ENCODE measurements at regions not wholly inside any gene's neighbourhood (a gene's known extent, or its start where the extent isn't known, plus 50 kb on each side); places are given as distances from the start of the nearest gene placed in this dataset.

GRCh38 chr7:124577256-124577655, 188.3 kb downstream of the GPR37 start:
- FAIRE-seq = no peak

GRCh38 chr7:124575176-124575575, 190.4 kb downstream of the GPR37 start:
- Histone ChIP-seq H3K4me3 (no peak overlapping the region), H3K36me3 (no peaks in the 10 kb centered on the region), H3K9me3 (no peaks in the 10 kb centered on the region), H3K4me1 (no peaks in the 10 kb centered on the region), H3K27ac (no peak overlapping the region), H3K27me3 (no peaks in the 10 kb centered on the region)
- TF ChIP-seq CTCF (IDR thresholded peaks at IDR 0.05) = no peak
- no peak for FAIRE-seq
- DNase-seq = no peak
- intact Hi-C loops (cut with DNase I) = no loop called here
- ATAC-seq = no peak
- WGBS, 2 donors = 73 to 76% methylated on average over 3 of the region's 3 CpGs

More at GRCh38 chr7:124577256-124577655, 188.3 kb downstream of the GPR37 start:
- no peak for TF ChIP-seq CTCF (IDR thresholded peaks at IDR 0.05)
- no peak overlapping the region for H3K27ac ChIP-seq
- ATAC-seq = no peak
- intact Hi-C loops (cut with DNase I) = no loop called here
- 52 to 54% methylated on average over 2 of the region's 2 CpGs for WGBS, 2 donors
- H3K36me3 ChIP-seq = no peaks in the 10 kb centered on the region
- H3K9me3 ChIP-seq = no peaks in the 10 kb centered on the region
- no peaks in the 10 kb centered on the region for H3K4me1 ChIP-seq
- no peaks in the 10 kb centered on the region for H3K27me3 ChIP-seq
- H3K4me3 ChIP-seq = no peak overlapping the region
- DNase-seq = no peak

GRCh38 chr7:124570558-124570957, 195.0 kb downstream of the GPR37 start:
- 67 to 83% methylated on average over 2 of the region's 2 CpGs for WGBS, 2 donors
- Histone ChIP-seq H3K4me3 (no peak overlapping the region), H3K27ac (no peak overlapping the region), H3K36me3 (no peaks in the 10 kb centered on the region), H3K27me3 (no peaks in the 10 kb centered on the region), H3K9me3 (no peaks in the 10 kb centered on the region), H3K4me1 (no peaks in the 10 kb centered on the region)
- no peak for TF ChIP-seq CTCF (IDR thresholded peaks at IDR 0.05)
- ATAC-seq (no peak), FAIRE-seq (no peak), DNase-seq (no peak)
- intact Hi-C loops (cut with DNase I) = no loop called here

- DNase-seq (peak in 3 of 6 donors; percentile 5 to 19 (median 13)), FAIRE-seq (no peak), ATAC-seq (peak in 3 of 4 donors; percentile 47 to 63 (median 54))
- Histone ChIP-seq H3K36me3 (no peaks in the 10 kb centered on the region), H3K27ac (peak overlapping the region in 1 of 4 donors; percentile 6), H3K9me3 (no peaks in the 10 kb centered on the region), H3K4me3 (no peak overlapping the region), H3K27me3 (no peaks in the 10 kb centered on the region), H3K4me1 (no peaks in the 10 kb centered on the region)
- WGBS, 2 donors = 16 to 18% methylated on average over 5 of the region's 5 CpGs
- TF ChIP-seq CTCF (IDR thresholded peaks at IDR 0.05) = no peak
- intact Hi-C loops (cut with DNase I) = no loop called here
These were observed 199.0 kb downstream of the GPR37 start for GRCh38 chr7:124566583-124566982.

- no peaks in the 10 kb centered on the region for H3K27me3 ChIP-seq
- H3K4me1 ChIP-seq = no peaks in the 10 kb centered on the region
- intact Hi-C loops (cut with DNase I) = no loop called here
- no peak for DNase-seq
- TF ChIP-seq CTCF (IDR thresholded peaks at IDR 0.05) = no peak
- whole genome bisulfite sequencing, 2 donors = 35 to 53% methylated on average over 1 of the region's 1 CpG
- H3K27ac ChIP-seq = no peak overlapping the region
- no peak for ATAC-seq
- H3K36me3 ChIP-seq = no peaks in the 10 kb centered on the region
- no peak overlapping the region for H3K4me3 ChIP-seq
- H3K9me3 ChIP-seq = no peaks in the 10 kb centered on the region
- no peak for FAIRE-seq
These were observed 208.0 kb downstream of the GPR37 start for GRCh38 chr7:124557587-124557986.

Measured in pancreas (tissue), 10 donors.